T-cell (primary cell): ENCODE measurements at regions not wholly inside any gene's neighbourhood (a gene's known extent, or its start where the extent isn't known, plus 50 kb on each side); places are given as distances from the start of the nearest gene placed in this dataset.

Source experiments
- ATAC-seq, 4 experiments: fragments of 200-7000 bp in 3 of 4; fragments of 150-1000 bp in 1 of 4; cut with Tn5 transposase; replicated peaks in 1 of 4; 1 replicate in 3 of 4; 2 replicates in 1 of 4; pipeline ENCODE4 v1.10.0; 2021; ENCODE audit warnings: moderate library complexity in 3 of 4, mild to moderate bottlenecking in 2 of 4, moderate number of reproducible peaks in 1 of 4
- CTCF ChIA-PET, 2 donors: fragments of 300-600 bp; sonication (Branson Sonifier 250); formaldehyde crosslinking; loops; one replicate each; lab custom pipeline; 2022; ENCODE audit warnings: antibody characterized with exemption in 2 of 2; lab: Charles Lee
- POLR2A ChIA-PET, 2 donors: fragments of 300-600 bp; sonication (Branson Sonifier 250); formaldehyde crosslinking; loops; one replicate each; lab custom pipeline; 2022; ENCODE audit warnings: antibody characterized with exemption in 2 of 2; lab: Charles Lee
- DNase-seq, 35 experiments: peaks; one replicate each; pipeline versions ENCODE4 v3.0.0 to v3.0.0-alpha.2; 2013 to 2023
- H3K27ac ChIP-seq: one replicate; pipeline ENCODE4 v1.5.1; 2013; ENCODE audit warnings: low read length
- H3K27me3 ChIP-seq, 2 experiments: replicated peaks in 1 of 2; 1 replicate in 1 of 2; 2 replicates in 1 of 2; pipeline versions ENCODE4 v1.6.1 to v1.7.0; 2013; ENCODE audit warnings: low read length in 1 of 2, mixed read lengths in 1 of 2; ENCODE audit not compliant: control insufficient read depth in 2 of 2, insufficient read depth in 2 of 2; ENCODE audit errors: extremely low read depth in 1 of 2
- H3K36me3 ChIP-seq, 2 donors: 1 replicate in 1 of 2; 2 replicates in 1 of 2; pipeline versions ENCODE4 v1.6.1 to v1.7.0; 2013; ENCODE audit warnings: low read length in 1 of 2; ENCODE audit not compliant: control insufficient read depth in 2 of 2, insufficient read depth in 1 of 2; ENCODE audit errors: extremely low read depth in 1 of 2
- H3K4me1 ChIP-seq, 2 experiments: 1 replicate in 1 of 2; 2 replicates in 1 of 2; pipeline versions ENCODE4 v1.6.1 to v1.7.0; 2013; ENCODE audit warnings: low read length in 2 of 2, mixed read lengths in 1 of 2; ENCODE audit not compliant: insufficient read depth in 2 of 2, control insufficient read depth in 1 of 2; ENCODE audit errors: extremely low read depth in 1 of 2
- H3K4me3 ChIP-seq, 2 donors: 1 replicate in 1 of 2; 2 replicates in 1 of 2; pipeline versions ENCODE4 v1.5.1 to v1.7.0; 2013; ENCODE audit warnings: mild to moderate bottlenecking in 2 of 2, low read length in 1 of 2, moderate library complexity in 1 of 2; ENCODE audit not compliant: control insufficient read depth in 1 of 2; ENCODE audit errors: extremely low read depth in 1 of 2
- H3K9me3 ChIP-seq: 2 replicates; pipeline ENCODE4 v1.7.0; 2013
- H3K27ac Mint-ChIP-seq, 2 donors: one replicate each; pipeline ENCODE4 v1.8.0; 2020 to 2021; ENCODE audit warnings: mild to moderate bottlenecking in 2 of 2, mixed read lengths in 2 of 2
- H3K27me3 Mint-ChIP-seq, 2 donors: one replicate each; pipeline ENCODE4 v1.8.0; 2021 to 2022; ENCODE audit warnings: mixed read lengths in 2 of 2
- H3K36me3 Mint-ChIP-seq: one replicate; pipeline ENCODE4 v1.8.0; 2021; ENCODE audit warnings: mixed read lengths
- H3K4me1 Mint-ChIP-seq, 3 donors: one replicate each; pipeline ENCODE4 v1.8.0; 2020 to 2022; ENCODE audit warnings: mixed read lengths in 3 of 3, mild to moderate bottlenecking in 1 of 3
- H3K4me3 Mint-ChIP-seq, 3 donors: one replicate each; pipeline ENCODE4 v1.8.0; 2020 to 2022; ENCODE audit warnings: mild to moderate bottlenecking in 3 of 3, mixed read lengths in 3 of 3, moderate library complexity in 3 of 3
- H3K9me3 Mint-ChIP-seq, 3 donors: one replicate each; pipeline ENCODE4 v1.8.0; 2020 to 2022; ENCODE audit warnings: mixed read lengths in 3 of 3
- WGBS: methylation state at CpG from one replicate; pipeline ENCODE4 v1.1.5; 2013; ENCODE audit warnings: missing lambda C conversion rate; ENCODE audit not compliant: insufficient coverage; 5-methylcytosine and 5-hydroxymethylcytosine counted together

GRCh38 chr10:53646525-53646924 is 873.9 kb upstream of the MBL2 start:
- Mint-ChIP-seq H3K36me3 (no peaks in the 10 kb centered on the region), H3K9me3 (peaks cover 0 to 12% (median 11%) of the 10 kb centered on the region in 3 donors), H3K27ac (no peak overlapping the region), H3K4me1 (no peaks in the 10 kb centered on the region), H3K27me3 (no peaks in the 10 kb centered on the region), H3K4me3 (no peak overlapping the region)
- no peaks in the 10 kb centered on the region for H3K4me1 ChIP-seq
- ChIA-PET POLR2A (no interaction called here), CTCF (no interaction called here)
- DNase-seq (no peak), ATAC-seq (no peak)
- no peak overlapping the region for H3K4me3 ChIP-seq
- H3K27ac ChIP-seq, result no peak overlapping the region
- no peaks in the 10 kb centered on the region for H3K27me3 ChIP-seq
- 84% methylated on average over 5 of the region's 8 CpGs for WGBS
- H3K9me3 ChIP-seq, result no peaks in the 10 kb centered on the region
- H3K36me3 ChIP-seq, result no peaks in the 10 kb centered on the region

GRCh38 chr10:53645951-53646350 is 873.4 kb upstream of the MBL2 start:
- Mint-ChIP-seq H3K9me3 (peaks cover 0 to 12% (median 9%) of the 10 kb centered on the region in 3 donors), H3K27me3 (no peaks in the 10 kb centered on the region), H3K4me1 (no peaks in the 10 kb centered on the region), H3K27ac (no peak overlapping the region), H3K36me3 (no peaks in the 10 kb centered on the region), H3K4me3 (no peak overlapping the region)
- POLR2A ChIA-PET, result no interaction called here
- H3K27me3 ChIP-seq, result no peaks in the 10 kb centered on the region
- H3K36me3 ChIP-seq, result no peaks in the 10 kb centered on the region
- H3K27ac ChIP-seq, result no peak overlapping the region
- WGBS, result no CpG with 5 or more reads among the region's 1 CpG
- no peaks in the 10 kb centered on the region for H3K9me3 ChIP-seq
- H3K4me1 ChIP-seq, result no peaks in the 10 kb centered on the region
- H3K4me3 ChIP-seq, result no peak overlapping the region
- DNase-seq (no peak), ATAC-seq (no peak)
- CTCF ChIA-PET, result no interaction called here

GRCh38 chr10:53638006-53638405 is 865.4 kb upstream of the MBL2 start:
- Mint-ChIP-seq H3K9me3 (peaks cover 10 to 23% (median 20%) of the 10 kb centered on the region in 3 donors), H3K4me1 (no peaks in the 10 kb centered on the region), H3K36me3 (no peaks in the 10 kb centered on the region), H3K27ac (no peak overlapping the region), H3K4me3 (no peak overlapping the region), H3K27me3 (no peaks in the 10 kb centered on the region)
- no peaks in the 10 kb centered on the region for H3K4me1 ChIP-seq
- ATAC-seq, result no peak
- no peaks in the 10 kb centered on the region for H3K27me3 ChIP-seq
- H3K36me3 ChIP-seq, result no peaks in the 10 kb centered on the region
- H3K27ac ChIP-seq, result no peak overlapping the region
- ChIA-PET CTCF (interaction anchor here in 1 of 2 donors (1.2 kb wide), 1 partner anchor 12 kb away, joined by 5 read pairs; no protein-coding TSS in a partner anchor), POLR2A (interaction anchor here in 1 of 2 donors (0.6 kb wide), 1 partner anchor 8 kb away, joined by 6 read pairs; no protein-coding TSS in a partner anchor)
- no peak for DNase-seq
- WGBS, result 38% methylated on average over 1 of the region's 4 CpGs
- H3K9me3 ChIP-seq, result no peaks in the 10 kb centered on the region
- H3K4me3 ChIP-seq, result no peak overlapping the region

DNA sequence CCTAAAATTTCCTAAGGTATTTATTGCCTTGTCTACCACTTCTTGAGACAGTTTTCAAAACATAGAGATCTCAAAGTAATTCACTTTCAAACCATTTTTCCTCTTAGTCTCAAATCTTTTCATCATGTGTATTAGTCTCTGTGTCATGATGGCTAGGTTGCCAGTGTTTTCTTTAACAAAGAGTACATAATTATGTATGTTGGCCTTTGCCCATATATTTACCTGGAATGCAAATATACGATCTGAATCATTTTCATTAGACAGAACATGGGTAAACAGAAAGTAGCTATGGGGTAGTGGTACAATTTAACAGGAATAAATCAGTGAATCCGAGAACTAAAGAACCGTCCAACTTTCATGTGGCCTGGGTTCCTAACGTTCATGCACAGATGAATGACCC is 852.1 kb upstream of the MBL2 start:
- no peaks in the 10 kb centered on the region for H3K36me3 ChIP-seq
- no peak overlapping the region for H3K27ac ChIP-seq
- ChIA-PET CTCF (no interaction called here), POLR2A (no interaction called here)
- H3K4me1 Mint-ChIP-seq, result no peaks in the 10 kb centered on the region
- no peak overlapping the region for H3K4me3 Mint-ChIP-seq
- H3K9me3 Mint-ChIP-seq, result peaks cover 9 to 30% (median 15%) of the 10 kb centered on the region in 3 donors
- H3K9me3 ChIP-seq, result no peaks in the 10 kb centered on the region
- no peak overlapping the region for H3K27ac Mint-ChIP-seq
- ATAC-seq (no peak), DNase-seq (no peak)
- H3K4me3 ChIP-seq, result no peak overlapping the region
- no peaks in the 10 kb centered on the region for H3K4me1 ChIP-seq
- no peaks in the 10 kb centered on the region for H3K27me3 Mint-ChIP-seq
- no peaks in the 10 kb centered on the region for H3K36me3 Mint-ChIP-seq
- no peaks in the 10 kb centered on the region for H3K27me3 ChIP-seq
- WGBS, result no CpG with 5 or more reads among the region's 4 CpGs

- no peaks in the 10 kb centered on the region for H3K9me3 ChIP-seq
- ATAC-seq (no peak), DNase-seq (no peak)
- no peaks in the 10 kb centered on the region for H3K36me3 Mint-ChIP-seq
- H3K9me3 Mint-ChIP-seq, result peaks cover 7 to 20% (median 8%) of the 10 kb centered on the region in 3 donors
- POLR2A ChIA-PET, result no interaction called here
- no peak overlapping the region for H3K27ac ChIP-seq
- H3K27me3 ChIP-seq, result no peaks in the 10 kb centered on the region
- no CpG with 5 or more reads among the region's 2 CpGs for WGBS
- H3K4me3 Mint-ChIP-seq, result no peak overlapping the region
- no peaks in the 10 kb centered on the region for H3K36me3 ChIP-seq
- no peak overlapping the region for H3K4me3 ChIP-seq
- no peaks in the 10 kb centered on the region for H3K4me1 ChIP-seq
- no peaks in the 10 kb centered on the region for H3K4me1 Mint-ChIP-seq
- CTCF ChIA-PET, result no interaction called here
- H3K27me3 Mint-ChIP-seq, result no peaks in the 10 kb centered on the region
- H3K27ac Mint-ChIP-seq, result no peak overlapping the region
Measured at GRCh38 chr10:53622201-53622600, 849.6 kb upstream of the MBL2 start.

DNA sequence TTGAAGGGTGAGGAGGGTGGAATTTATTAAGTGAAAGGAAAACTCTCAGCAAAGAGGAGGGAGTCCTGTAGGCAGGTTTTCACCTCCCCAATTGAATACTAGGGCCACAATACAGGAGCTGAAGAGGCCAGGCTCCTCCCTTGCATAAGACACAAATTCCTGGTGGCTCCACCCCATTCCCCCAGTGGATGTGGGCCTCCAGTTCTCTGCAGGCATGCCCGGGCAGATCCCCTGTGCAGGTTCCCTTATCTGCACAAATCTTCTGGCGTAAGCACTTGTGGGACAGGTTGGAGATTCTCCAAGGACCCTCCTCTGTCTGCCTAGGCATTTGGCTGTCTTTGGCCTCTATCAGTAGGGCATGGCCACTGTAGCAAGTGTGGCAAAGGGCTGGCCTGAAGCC is 847.1 kb upstream of the MBL2 start:
- POLR2A ChIA-PET, result no interaction called here
- Mint-ChIP-seq H3K36me3 (no peaks in the 10 kb centered on the region), H3K4me3 (no peak overlapping the region), H3K27ac (no peak overlapping the region), H3K27me3 (no peaks in the 10 kb centered on the region), H3K4me1 (no peaks in the 10 kb centered on the region), H3K9me3 (peaks cover 5 to 13% (median 7%) of the 10 kb centered on the region in 3 donors)
- WGBS, result 72% methylated on average over 2 of the region's 2 CpGs
- Histone ChIP-seq H3K9me3 (no peaks in the 10 kb centered on the region), H3K36me3 (no peaks in the 10 kb centered on the region), H3K27ac (no peak overlapping the region), H3K4me3 (no peak overlapping the region), H3K4me1 (no peaks in the 10 kb centered on the region), H3K27me3 (no peaks in the 10 kb centered on the region)
- CTCF ChIA-PET, result no interaction called here
- DNase-seq, result no peak
- no peak for ATAC-seq

DNA sequence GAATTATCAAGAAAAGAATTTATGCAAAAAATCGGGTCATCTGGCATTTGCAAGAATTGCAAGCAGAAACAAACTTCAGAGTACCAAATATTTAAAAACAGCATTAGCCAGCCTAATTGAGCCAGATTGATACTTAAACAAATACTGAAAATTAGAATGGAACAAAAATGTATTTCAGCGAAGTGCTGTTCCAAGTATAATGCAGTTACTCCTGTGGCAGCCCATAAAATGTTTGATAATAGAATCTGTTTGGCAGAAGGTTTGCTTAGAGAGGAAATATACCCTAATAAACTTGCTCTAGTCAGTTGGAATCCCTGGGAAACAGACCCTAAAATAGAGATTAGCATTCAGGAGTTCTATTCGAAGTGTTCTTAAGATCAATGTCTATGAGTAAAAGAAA is 835.1 kb upstream of the MBL2 start:
- Histone ChIP-seq H3K9me3 (no peaks in the 10 kb centered on the region), H3K4me3 (no peak overlapping the region), H3K27me3 (no peaks in the 10 kb centered on the region), H3K27ac (no peak overlapping the region), H3K4me1 (no peaks in the 10 kb centered on the region), H3K36me3 (no peaks in the 10 kb centered on the region)
- POLR2A ChIA-PET, result no interaction called here
- no CpG with 5 or more reads among the region's 3 CpGs for WGBS
- ATAC-seq, result no peak
- DNase-seq, result no peak
- Mint-ChIP-seq H3K9me3 (peaks cover 3 to 13% (median 12%) of the 10 kb centered on the region in 3 donors), H3K27me3 (no peaks in the 10 kb centered on the region), H3K4me3 (no peak overlapping the region), H3K36me3 (no peaks in the 10 kb centered on the region), H3K4me1 (no peaks in the 10 kb centered on the region), H3K27ac (no peak overlapping the region)
- CTCF ChIA-PET, result no interaction called here
